ENCODE measurements at regions not wholly inside any gene's neighbourhood (a gene's known extent, or its start where the extent isn't known, plus 50 kb on each side); places are given as distances from the start of the nearest gene placed in this dataset.
A peak's percentile ranks its signal among the peaks of the same experiment; 100 is the strongest.

GRCh38 chr6:47180633-47181032, 129.1 kb downstream of the TNFRSF21 start:
- DNase-seq (ENCODE audit: extremely low read depth in 1 of 4, low spot score in 3 of 4) (peak in 1 of 4 experiments; percentile 35), ATAC-seq (peak; percentile 53; the same call in 2 of the 3 replicates), FAIRE-seq (no peak)
- in situ Hi-C loops (cut with MboI) (no loop called here), intact Hi-C loops (cut with micrococcal nuclease) (no loop called here)
- Histone ChIP-seq H3K4me1 (replicated peaks in 1 of 2; ENCODE audit: control insufficient read depth in 2 of 2, insufficient read depth in 2 of 2, low read length in 2 of 2) (no peaks in the 10 kb centered on the region), H3K9ac (ENCODE audit: insufficient read depth in 1 of 2, low read depth in 2 of 2, low read length in 2 of 2) (no peak overlapping the region), H3K9me3 (replicated peaks; ENCODE audit: control insufficient read depth, insufficient read depth, low read depth, low read length) (no peaks in the 10 kb centered on the region), H3K27me3 (ENCODE audit: control insufficient read depth in 2 of 2, insufficient read depth in 2 of 2, low read length in 2 of 2) (peaks cover 5 to 17% of the 10 kb centered on the region in 2 experiments; a peak in 2 of 5 replicates), H3K4me2 (ENCODE audit: insufficient read depth, low read length) (no peak overlapping the region), H3K36me3 (ENCODE audit: control insufficient read depth, insufficient read depth, low read length) (no peaks in the 10 kb centered on the region), H2AFZ (ENCODE audit: low read depth, low read length) (no peak overlapping the region), H3K9me1 (ENCODE audit: control insufficient read depth, insufficient read depth, low read length) (no peaks in the 10 kb centered on the region), H3K27ac (ENCODE audit: extremely low read depth, low read depth, low read length) (no peak overlapping the region), H3K79me2 (ENCODE audit: control insufficient read depth, insufficient read depth, low read length) (no peaks in the 10 kb centered on the region), H4K20me1 (replicated peaks; ENCODE audit: control insufficient read depth, insufficient read depth, low read length) (no peaks in the 10 kb centered on the region), H3K4me3 (no peak overlapping the region)
- TF ChIP-seq RFX1 (IDR thresholded peaks at IDR 0.05) (peak; percentile 18; the same call in 1 of the 2 replicates), FOSL1 (tag; conservative IDR thresholded peaks at IDR 0.05) (peak; percentile 86), ZNF121 (CRISPR knock-in tag; conservative IDR thresholded peaks at IDR 0.05) (no peak), ATF3 (IDR thresholded peaks at IDR 0.05) (peak; percentile 37; the same call in 1 of the 2 replicates), ATF3 (CRISPR knock-in tag; conservative IDR thresholded peaks at IDR 0.05) (no peak), PBX2 (CRISPR knock-in tag; IDR thresholded peaks at IDR 0.05; ENCODE audit: low read depth) (no peak), PBX2 (tag; conservative IDR thresholded peaks at IDR 0.05; ENCODE audit: low read depth) (no peak), JUND (IDR thresholded peaks at IDR 0.05; ENCODE audit: borderline replicate concordance, low read depth, low read length) (peak; percentile 55; the same call in 1 of the 2 replicates), JUND (tag; IDR thresholded peaks at IDR 0.05; ENCODE audit: borderline replicate concordance, low read depth, low read length) (0 out of 3 replicates have a peak, but pooled peaks have one; percentile 30), CTCF (IDR thresholded peaks at IDR 0.05 in 2 of 3, conservative IDR thresholded peaks at IDR 0.05 in 1 of 3; ENCODE audit: insufficient read depth in 2 of 3, low read depth in 1 of 3, low read length in 3 of 3) (peak in 1 of 3 experiments; percentile 13; a peak in 1 of 6 replicates), PHF8 (IDR thresholded peaks at IDR 0.05; ENCODE audit: borderline replicate concordance, low read length) (0 out of 2 replicates have a peak, but pooled peaks have one; percentile 9)
- 4% methylated on average over 2 of the region's 2 CpGs for WGBS (ENCODE audit: insufficient coverage, low coverage, missing lambda C conversion rate)
- no TSS peak for BruUV-seq (replicated peaks)
- ChIA-PET CTCF (ENCODE audit: low intra/inter-chr PET ratio) (no interaction called here), POLR2A (no interaction called here)
